NCI-H1105 (cell line): ENCODE measurements at regions not wholly inside any gene's neighbourhood (a gene's known extent, or its start where the extent isn't known, plus 50 kb on each side); places are given as distances from the start of the nearest gene placed in this dataset.

Experiments
- DNase-seq: peaks from one replicate; lab custom pipeline; 2025; lab: John Stamatoyannopoulos, UW

- no peak for DNase-seq
Measured at GRCh38 chr16:65959983-65960382, 406.5 kb upstream of the CDH5 start.

DNA sequence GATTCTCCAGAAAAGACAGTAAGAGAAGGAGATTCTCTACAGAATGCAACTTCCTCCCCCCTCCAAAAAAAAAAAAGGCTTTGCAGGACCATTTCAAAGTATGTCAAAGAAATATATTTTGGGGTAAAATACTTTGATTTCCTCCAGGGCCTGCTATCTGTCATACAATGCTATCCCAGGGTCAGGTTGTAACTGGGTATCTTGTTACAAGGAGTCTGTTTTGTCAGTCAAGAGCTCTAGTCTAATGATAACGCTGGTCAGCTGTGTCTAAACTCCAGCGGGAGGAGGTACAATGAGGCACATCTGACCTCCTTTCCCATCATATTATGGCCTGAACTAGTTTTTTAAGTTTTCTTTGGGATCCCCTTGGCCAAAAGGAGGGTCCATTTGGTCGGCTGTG lies 408.4 kb upstream of the CDH5 start:
- DNase-seq = no peak

- no peak for DNase-seq
Measured at GRCh38 chr16:65956100-65956499, 410.4 kb upstream of the CDH5 start.

- no peak for DNase-seq
Measured at GRCh38 chr16:65954446-65954845, 412.0 kb upstream of the CDH5 start.

DNA sequence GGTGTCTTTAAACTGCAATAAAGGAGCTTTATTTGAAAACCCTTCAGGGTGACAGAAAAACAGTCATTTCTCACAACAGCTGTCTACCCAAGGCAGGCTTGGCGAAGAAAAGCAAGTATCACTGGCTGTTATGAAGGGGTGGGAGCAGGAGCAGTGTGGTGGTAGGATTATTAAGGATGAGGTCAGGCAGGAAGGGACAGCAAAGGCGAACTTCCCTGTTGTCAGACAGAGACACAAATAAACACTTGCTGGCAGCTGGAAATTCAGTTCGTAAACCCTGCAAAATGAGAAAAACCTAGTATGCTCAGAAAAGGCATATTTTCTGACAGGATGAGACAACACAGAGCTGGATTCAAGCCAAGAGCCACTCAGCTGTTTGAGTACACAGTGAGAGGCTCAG lies 416.3 kb upstream of the CDH5 start:
- no peak for DNase-seq

GRCh38 chr16:65948361-65948760 lies 418.1 kb upstream of the CDH5 start:
- no peak for DNase-seq

DNA sequence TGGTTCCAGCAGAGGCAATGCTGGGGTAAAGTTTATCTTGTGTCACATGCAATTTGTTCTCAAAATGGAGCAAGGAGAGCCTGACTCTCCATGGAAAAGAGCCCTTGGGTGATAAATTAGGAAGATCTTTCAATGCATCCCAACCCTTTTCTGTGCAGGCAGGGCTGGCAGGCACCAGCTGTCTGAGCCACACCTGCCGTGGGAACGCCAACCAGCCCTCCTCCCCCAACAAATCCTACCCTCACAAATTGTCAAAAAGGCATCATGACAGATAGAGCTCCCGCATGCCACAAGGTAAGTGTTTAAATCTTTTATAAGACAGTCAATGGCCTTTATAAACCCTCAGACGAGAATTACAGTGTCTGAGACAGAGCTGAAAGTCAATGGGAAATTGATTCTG lies 418.5 kb upstream of the CDH5 start:
- no peak for DNase-seq

DNA sequence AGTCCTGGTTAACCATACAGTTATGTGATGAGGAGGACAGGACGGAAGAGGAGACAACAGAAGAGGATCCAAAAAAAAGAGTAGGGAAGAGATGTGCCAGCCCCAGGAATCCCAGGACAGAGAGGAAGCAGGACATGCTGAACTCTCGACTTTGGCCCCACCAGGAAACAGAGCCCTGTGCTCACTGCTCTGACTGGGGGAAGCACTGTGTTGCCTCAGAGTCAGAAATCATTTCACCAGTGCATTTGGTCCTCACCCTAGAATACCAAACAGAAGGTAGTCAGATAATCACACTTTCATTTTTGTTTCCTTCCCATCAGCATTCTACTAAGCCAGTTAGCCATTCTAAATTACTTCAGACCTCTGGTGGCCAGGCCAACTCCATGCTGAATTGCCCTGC lies 421.0 kb upstream of the CDH5 start:
- DNase-seq = no peak

- no peak for DNase-seq
Measured at GRCh38 chr16:65944361-65944760, 422.1 kb upstream of the CDH5 start.

- DNase-seq = no peak
Measured at GRCh38 chr16:65940711-65941110, 425.8 kb upstream of the CDH5 start.

DNA sequence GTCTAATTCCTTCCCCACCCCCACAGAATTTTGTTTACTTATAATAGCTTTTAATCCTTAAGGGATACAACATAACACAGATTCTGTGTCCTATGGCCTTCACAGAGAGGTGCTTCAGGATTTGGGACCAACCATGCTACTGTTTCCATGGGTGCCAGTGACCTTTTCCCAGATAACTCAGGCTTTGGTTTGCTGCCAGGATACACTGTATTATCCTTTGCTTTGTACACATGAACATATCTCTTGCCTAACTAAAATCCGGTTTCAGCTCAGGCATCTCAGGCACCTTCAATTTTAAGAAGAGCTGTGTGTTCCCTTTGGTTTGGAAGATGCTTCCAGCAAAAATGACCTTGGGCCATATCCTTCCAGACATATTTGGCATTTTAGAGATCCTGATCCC lies 428.4 kb upstream of the CDH5 start:
- no peak for DNase-seq

DNA sequence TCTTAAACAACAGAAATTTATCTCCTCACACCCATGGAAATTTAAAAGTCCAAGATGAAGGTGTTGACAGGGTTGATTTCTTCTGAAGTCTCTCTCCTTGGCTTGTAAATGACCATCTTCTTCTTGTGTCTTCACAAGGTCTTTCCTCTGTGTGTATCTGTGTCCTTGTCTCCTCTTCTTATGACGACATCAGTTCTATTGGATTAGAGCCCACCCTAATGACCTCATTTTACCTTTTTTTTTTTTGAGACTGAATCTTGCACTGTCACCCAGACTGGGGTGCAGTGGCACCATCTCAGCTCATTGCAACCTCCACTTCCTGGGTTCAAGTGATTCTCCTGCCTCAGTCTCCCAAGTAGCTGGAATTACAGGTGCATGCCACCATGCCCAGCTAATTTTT lies 429.0 kb upstream of the CDH5 start:
- DNase-seq = no peak

GRCh38 chr16:65936096-65936495 lies 430.4 kb upstream of the CDH5 start:
- no peak for DNase-seq

DNA sequence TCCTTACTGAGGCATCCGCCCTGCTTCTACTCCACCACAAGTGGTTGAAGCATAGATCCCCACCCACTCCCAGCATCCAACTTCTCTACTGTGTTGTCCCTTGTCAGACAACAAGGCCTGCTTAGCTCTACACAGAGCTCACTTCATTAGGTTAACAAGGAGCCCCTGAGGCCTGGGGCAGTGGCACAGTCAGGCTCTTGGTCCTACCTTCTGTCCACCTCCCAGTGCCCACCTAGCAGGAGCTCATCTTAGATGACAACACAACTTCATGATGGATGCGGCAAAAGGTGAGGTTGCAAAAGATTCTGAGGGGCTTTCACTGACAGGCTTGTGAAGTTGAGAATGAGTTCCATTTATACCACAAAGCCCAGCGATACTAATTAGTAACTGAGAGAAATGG lies 432.0 kb upstream of the CDH5 start:
- no peak for DNase-seq

DNA sequence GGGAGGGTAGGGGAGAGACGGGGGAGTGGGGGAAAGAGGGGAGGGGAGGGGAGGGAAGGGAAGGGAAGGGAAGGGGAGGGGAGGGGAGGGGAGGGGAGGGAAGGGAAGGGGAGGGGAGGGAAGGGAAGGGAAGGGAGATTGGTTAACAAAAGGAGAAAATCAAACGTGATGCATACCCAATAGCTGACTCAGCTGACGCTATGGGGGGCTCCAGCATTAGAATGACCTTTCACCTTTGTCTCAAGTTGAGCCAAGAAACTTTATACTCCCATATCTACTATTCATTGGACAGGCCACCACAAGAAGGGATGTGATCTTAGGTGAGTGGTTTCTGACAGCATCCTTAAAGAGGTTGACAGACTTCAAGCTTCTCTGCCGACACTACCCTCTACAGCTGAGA lies 432.8 kb upstream of the CDH5 start:
- no peak for DNase-seq

DNA sequence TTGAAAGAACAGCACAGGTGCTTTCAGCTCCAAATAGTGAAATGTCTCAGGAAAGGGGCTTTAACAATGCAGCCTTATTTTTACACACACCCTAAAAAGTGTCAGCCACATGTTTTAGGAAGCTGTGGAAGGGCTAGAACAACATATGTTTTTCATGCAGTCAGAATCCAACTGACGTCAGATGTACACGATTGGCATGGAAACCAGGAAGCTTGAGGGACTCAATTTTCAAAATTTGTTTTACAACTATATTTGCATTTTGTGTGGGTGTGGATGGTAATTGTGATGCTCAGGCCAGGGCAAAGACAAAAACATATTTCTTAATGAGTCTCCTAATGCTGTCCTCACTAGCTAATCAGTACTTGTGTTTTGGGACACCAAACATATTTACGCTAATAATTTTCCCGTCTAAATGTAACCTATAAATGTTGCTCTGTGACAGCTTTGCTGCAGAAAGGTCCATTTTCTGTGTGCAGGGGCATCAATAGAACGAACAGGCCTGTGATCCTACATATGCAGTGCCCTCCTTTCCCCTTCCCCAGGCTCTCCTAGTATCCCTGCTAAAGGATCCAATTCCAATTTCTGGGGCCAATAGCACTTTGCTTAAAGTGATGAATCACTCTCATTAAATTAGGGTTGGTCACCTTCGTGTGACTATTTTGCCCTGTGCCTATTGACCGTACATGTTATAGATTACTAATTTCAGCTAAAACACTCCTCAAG lies 434.0 kb upstream of the CDH5 start:
- no peak for DNase-seq

- DNase-seq = no peak
Measured at GRCh38 chr16:65922923-65923322, 443.6 kb upstream of the CDH5 start.

- no peak for DNase-seq
Measured at GRCh38 chr16:65919986-65920376, 446.5 kb upstream of the CDH5 start.

DNA sequence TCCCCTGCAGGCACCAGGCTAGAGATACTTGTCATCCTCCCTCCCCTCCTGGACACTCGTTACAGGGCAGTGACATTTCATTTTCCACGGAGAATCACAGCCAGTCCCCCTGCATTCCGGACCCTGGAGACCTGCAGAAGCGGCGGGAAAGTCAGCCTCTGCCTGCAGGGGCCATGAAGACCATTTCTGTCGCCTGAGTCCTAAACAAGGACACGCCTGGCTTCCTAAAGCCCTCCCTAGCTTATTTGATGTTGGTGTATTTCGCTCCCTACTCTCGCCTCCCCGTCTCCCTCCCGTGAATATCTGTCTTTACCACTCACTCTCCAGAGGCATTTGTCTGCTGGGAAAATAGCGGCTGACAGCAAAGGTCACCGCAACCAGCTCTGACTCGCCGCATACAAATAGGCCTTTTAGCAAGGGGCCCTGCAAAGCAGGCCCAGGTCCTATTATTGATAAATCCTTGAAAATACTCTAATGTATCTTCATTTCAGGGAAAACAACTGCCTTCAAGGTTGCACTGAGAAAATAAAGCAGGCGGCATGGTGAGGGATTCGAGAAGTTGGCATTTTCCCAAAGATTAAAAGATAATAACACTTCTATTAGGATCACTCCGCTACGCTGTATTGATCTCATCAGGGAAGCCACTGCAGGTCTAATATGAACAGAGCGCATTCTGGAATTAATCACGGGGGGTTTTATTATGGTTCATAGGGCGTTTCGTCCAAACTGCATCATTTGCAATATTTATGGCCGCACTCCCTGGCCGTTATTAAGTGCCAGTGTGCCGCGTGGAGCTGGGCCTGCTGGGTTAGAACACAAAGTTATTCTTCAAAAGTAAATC lies 447.1 kb upstream of the CDH5 start:
- no peak for DNase-seq

GRCh38 chr16:65917466-65917865 lies 449.0 kb upstream of the CDH5 start:
- no peak for DNase-seq

DNA sequence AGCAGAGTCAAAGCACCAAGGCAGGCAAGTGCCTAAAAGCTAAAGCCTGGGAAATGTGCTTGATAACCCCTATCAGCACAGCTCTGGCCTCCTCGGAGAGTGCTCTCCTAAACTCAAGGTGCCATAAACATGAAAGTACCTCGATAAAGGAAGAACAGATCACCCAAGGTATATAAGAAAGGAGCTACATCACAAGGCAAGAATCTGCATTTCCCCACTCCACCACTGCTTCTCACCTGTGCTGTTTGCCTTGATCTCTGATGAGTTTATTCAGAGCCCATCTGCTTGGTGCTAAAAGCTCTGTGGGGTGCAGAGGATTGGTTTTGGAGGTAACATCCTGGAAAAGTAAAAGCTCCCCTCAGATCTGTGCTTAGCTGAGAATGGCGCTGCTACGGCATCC lies 449.5 kb upstream of the CDH5 start:
- no peak for DNase-seq

DNA sequence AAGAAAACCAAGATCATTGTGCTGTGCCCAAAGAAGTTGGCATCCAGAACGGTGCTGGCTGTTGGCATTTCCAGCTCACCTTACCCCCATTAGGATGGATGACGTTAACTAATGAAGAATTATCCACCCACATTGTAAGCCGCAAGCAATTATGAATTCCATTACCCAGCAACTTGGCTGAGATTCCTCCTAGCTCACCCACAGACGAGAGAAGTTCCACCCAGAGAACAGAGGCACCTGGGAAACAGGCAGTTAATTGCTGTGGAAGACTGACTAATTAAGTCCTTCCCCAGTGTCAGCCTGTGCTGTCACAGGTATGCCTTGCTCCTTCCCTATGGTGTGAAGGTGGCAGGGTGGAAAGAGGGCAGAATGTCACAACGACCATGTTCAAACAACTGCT lies 456.2 kb upstream of the CDH5 start:
- no peak for DNase-seq

DNA sequence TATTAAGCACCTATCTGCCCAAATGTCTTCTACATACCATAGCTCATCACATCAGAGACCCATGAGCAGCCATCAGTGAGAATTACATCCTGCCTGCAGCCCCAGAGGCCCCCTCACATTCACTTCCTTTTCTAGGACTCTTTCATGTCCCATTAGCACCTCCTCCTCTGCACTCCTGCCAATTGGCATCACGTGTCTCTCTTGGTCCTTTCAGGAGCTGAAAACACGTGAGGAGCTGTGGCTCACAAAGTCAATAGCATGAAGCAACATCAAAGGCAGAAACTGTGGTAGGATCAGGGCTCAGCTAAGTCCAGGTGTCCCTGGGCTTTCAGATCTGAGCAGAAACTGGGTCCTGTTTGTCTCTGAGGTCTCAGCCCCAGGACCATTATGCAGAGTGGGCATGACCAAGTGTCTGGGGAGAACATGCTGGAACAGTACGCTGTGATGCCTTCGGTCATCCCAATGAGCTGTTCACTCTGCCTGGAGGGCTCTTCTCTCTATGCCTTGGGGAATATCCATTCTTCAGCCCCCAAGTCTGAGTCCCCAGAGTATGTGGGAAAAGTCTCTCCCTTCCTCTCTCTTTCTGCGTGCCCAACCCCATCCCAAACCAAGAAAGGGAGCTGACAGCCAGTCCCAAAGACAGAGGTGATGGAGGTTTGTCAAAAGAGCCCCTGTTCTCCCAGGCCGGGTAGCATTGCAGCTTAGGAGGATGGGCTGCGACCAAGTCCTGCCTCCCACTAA lies 457.0 kb upstream of the CDH5 start:
- no peak for DNase-seq
